C4-2B (cell line): ENCODE measurements at regions not wholly inside any gene's neighbourhood (a gene's known extent, or its start where the extent isn't known, plus 50 kb on each side); places are given as distances from the start of the nearest gene placed in this dataset.

Source experiments
- H3K27ac ChIP-seq: fragments of 450-650 bp; 2 replicates; pipeline ENCODE4 v1.5.1; 2017
- CTCF ChIP-seq: fragments of 450-650 bp; conservative IDR thresholded peaks from 2 replicates; pipeline ENCODE4 v1.5.1; 2017; ENCODE audit warnings: mild to moderate bottlenecking
- ZFX ChIP-seq: fragments of 450-650 bp; IDR thresholded peaks from 2 replicates; pipeline ENCODE4 v1.6.1; 2017

GRCh38 chr1:4001461-4001860, 101.4 kb upstream of the C1orf174 start:
- TF ChIP-seq ZFX (no peak), CTCF (no peak)
- no peak overlapping the region for H3K27ac ChIP-seq

- H3K27ac ChIP-seq: no peak overlapping the region
- TF ChIP-seq CTCF (no peak), ZFX (no peak)
Observed at GRCh38 chr1:4002061-4002521, 102.0 kb upstream of the C1orf174 start.

GRCh38 chr1:4002741-4003140, 102.7 kb upstream of the C1orf174 start:
- TF ChIP-seq CTCF (no peak), ZFX (no peak)
- no peak overlapping the region for H3K27ac ChIP-seq

- no peak overlapping the region for H3K27ac ChIP-seq
- no peak for TF ChIP-seq ZFX
- TF ChIP-seq CTCF: no peak
Observed at GRCh38 chr1:4003846-4004505, 103.9 kb upstream of the C1orf174 start.

GRCh38 chr1:4004635-4005430, 104.8 kb upstream of the C1orf174 start:
- TF ChIP-seq ZFX (no peak), CTCF (no peak)
- no peak overlapping the region for H3K27ac ChIP-seq

- H3K27ac ChIP-seq: no peak overlapping the region
- TF ChIP-seq CTCF: no peak
- TF ChIP-seq ZFX: no peak
Observed at GRCh38 chr1:4005431-4005830, 105.4 kb upstream of the C1orf174 start.

GRCh38 chr1:4006676-4007374, 106.8 kb upstream of the C1orf174 start:
- H3K27ac ChIP-seq: no peak overlapping the region
- TF ChIP-seq ZFX (no peak), CTCF (no peak)
